ENCODE measurements at regions not wholly inside any gene's neighbourhood (a gene's known extent, or its start where the extent isn't known, plus 50 kb on each side); places are given as distances from the start of the nearest gene placed in this dataset.

DNA sequence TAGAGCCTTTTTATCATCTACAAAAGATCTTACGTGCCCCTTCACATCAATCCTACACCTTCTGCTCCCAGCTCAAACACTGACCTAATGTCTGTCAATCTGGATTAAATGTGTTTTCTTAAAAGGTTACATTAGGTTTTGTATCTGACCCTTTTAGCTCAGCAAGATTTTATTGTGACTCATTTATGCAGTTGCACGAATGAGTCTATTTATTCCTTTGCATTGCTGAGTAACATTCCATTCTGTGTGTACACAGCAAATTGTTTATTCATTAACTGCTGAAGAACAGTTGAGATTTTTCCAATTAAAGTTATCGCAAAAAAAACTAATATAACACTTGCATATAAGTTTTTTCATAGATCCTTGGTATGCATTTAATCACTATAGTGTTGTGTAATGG lies 253.9 kb upstream of the GPC6 start:
- H3K4me3 ChIP-seq (ENCODE audit: low read length): no peak overlapping the region
- H3K27me3 ChIP-seq (ENCODE audit: insufficient read depth, low read length): no peaks in the 10 kb centered on the region
- no peak overlapping the region for H3K27ac ChIP-seq (ENCODE audit: low read length)
- H3K9me3 ChIP-seq (ENCODE audit: insufficient read depth, low read depth, low read length): no peaks in the 10 kb centered on the region
- no peaks in the 10 kb centered on the region for H3K36me3 ChIP-seq (ENCODE audit: insufficient read depth, low read depth, low read length)
- H3K4me1 ChIP-seq (ENCODE audit: insufficient read depth, low read length): no peaks in the 10 kb centered on the region
- H3K9ac ChIP-seq (ENCODE audit: low read depth, low read length): no peak overlapping the region

- Histone ChIP-seq H3K4me1 (ENCODE audit: insufficient read depth, low read length) (no peaks in the 10 kb centered on the region), H3K36me3 (ENCODE audit: insufficient read depth, low read depth, low read length) (no peaks in the 10 kb centered on the region), H3K27ac (ENCODE audit: low read length) (no peak overlapping the region), H3K9ac (ENCODE audit: low read depth, low read length) (no peak overlapping the region), H3K27me3 (ENCODE audit: insufficient read depth, low read length) (no peaks in the 10 kb centered on the region), H3K9me3 (ENCODE audit: insufficient read depth, low read depth, low read length) (no peaks in the 10 kb centered on the region), H3K4me3 (ENCODE audit: low read length) (no peak overlapping the region)
Observed at GRCh38 chr13:92974905-92975429, 251.6 kb upstream of the GPC6 start.

DNA sequence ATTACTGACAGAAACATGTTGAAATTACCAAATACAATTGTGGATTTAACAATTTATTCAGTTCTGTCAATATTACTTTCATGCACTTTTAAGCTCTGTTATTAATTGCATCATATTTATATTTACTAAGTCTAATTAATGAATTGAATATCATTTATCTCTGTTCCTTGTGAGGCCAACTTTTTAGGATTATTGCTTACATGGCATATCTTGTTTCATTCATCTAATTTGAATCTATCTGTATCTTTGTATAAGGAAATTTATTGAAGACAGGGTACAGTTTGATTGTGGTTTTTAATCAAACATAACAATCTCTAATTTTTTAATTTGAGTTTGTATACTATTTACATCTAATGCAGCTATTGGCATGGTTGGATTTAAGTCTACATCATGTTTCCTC lies 249.9 kb upstream of the GPC6 start:
- no peaks in the 10 kb centered on the region for H3K4me1 ChIP-seq (ENCODE audit: insufficient read depth, low read length)
- H3K9me3 ChIP-seq (ENCODE audit: insufficient read depth, low read depth, low read length): no peaks in the 10 kb centered on the region
- H3K27ac ChIP-seq (ENCODE audit: low read length): no peak overlapping the region
- H3K4me3 ChIP-seq (ENCODE audit: low read length): no peak overlapping the region
- H3K27me3 ChIP-seq (ENCODE audit: insufficient read depth, low read length): no peaks in the 10 kb centered on the region
- H3K9ac ChIP-seq (ENCODE audit: low read depth, low read length): no peak overlapping the region
- H3K36me3 ChIP-seq (ENCODE audit: insufficient read depth, low read depth, low read length): no peaks in the 10 kb centered on the region

DNA sequence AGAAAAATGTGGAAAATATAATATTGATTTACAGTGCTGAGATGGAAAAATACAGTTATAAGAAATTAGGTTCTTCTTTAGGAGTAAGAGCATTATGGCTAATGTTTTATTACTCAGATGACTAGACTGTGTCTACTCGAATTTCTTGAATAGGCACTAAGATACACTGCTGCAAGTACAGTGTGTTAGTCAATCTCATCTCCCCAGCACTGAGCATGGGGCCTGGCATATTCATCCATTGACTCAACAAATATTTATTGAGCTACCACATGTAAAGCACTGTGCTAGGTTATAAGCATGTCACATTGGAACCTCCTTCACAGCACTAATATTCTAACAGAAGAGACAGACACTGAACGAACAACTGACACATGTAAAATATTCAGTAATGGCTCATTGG lies 242.5 kb upstream of the GPC6 start:
- Histone ChIP-seq H3K36me3 (ENCODE audit: insufficient read depth, low read depth, low read length) (no peaks in the 10 kb centered on the region), H3K9me3 (ENCODE audit: insufficient read depth, low read depth, low read length) (no peaks in the 10 kb centered on the region), H3K27me3 (ENCODE audit: insufficient read depth, low read length) (no peaks in the 10 kb centered on the region), H3K27ac (ENCODE audit: low read length) (no peak overlapping the region), H3K9ac (ENCODE audit: low read depth, low read length) (no peak overlapping the region), H3K4me1 (ENCODE audit: insufficient read depth, low read length) (no peaks in the 10 kb centered on the region), H3K4me3 (ENCODE audit: low read length) (no peak overlapping the region)

- no peaks in the 10 kb centered on the region for H3K36me3 ChIP-seq (ENCODE audit: insufficient read depth, low read depth, low read length)
- no peak overlapping the region for H3K9ac ChIP-seq (ENCODE audit: low read depth, low read length)
- H3K4me1 ChIP-seq (ENCODE audit: insufficient read depth, low read length): no peaks in the 10 kb centered on the region
- no peaks in the 10 kb centered on the region for H3K27me3 ChIP-seq (ENCODE audit: insufficient read depth, low read length)
- no peak overlapping the region for H3K4me3 ChIP-seq (ENCODE audit: low read length)
- H3K9me3 ChIP-seq (ENCODE audit: insufficient read depth, low read depth, low read length): no peaks in the 10 kb centered on the region
- H3K27ac ChIP-seq (ENCODE audit: low read length): no peak overlapping the region
Observed at GRCh38 chr13:92989301-92989700, 237.3 kb upstream of the GPC6 start.

DNA sequence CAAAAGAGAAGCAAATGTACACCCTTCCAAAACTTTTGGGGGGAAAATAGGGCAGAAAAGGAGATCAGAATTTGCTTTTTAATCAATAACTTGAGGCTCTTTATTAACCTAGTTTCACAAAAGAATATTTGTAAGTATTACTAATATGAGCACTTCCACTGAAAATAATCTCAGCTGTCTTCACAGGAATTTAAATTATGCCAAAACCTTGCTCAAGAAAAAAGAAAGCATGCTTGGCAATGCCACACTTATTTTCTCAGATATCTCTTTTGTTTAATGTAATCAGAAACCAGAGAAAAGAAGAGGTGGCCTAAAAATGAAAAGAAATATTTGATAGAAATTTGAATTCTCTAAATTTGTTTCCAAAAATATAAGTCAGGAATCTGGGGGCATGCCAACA lies 234.9 kb upstream of the GPC6 start:
- no peaks in the 10 kb centered on the region for H3K27me3 ChIP-seq (ENCODE audit: insufficient read depth, low read length)
- no peak overlapping the region for H3K9ac ChIP-seq (ENCODE audit: low read depth, low read length)
- H3K27ac ChIP-seq (ENCODE audit: low read length): no peak overlapping the region
- no peaks in the 10 kb centered on the region for H3K36me3 ChIP-seq (ENCODE audit: insufficient read depth, low read depth, low read length)
- no peak overlapping the region for H3K4me3 ChIP-seq (ENCODE audit: low read length)
- no peaks in the 10 kb centered on the region for H3K4me1 ChIP-seq (ENCODE audit: insufficient read depth, low read length)
- H3K9me3 ChIP-seq (ENCODE audit: insufficient read depth, low read depth, low read length): no peaks in the 10 kb centered on the region

DNA sequence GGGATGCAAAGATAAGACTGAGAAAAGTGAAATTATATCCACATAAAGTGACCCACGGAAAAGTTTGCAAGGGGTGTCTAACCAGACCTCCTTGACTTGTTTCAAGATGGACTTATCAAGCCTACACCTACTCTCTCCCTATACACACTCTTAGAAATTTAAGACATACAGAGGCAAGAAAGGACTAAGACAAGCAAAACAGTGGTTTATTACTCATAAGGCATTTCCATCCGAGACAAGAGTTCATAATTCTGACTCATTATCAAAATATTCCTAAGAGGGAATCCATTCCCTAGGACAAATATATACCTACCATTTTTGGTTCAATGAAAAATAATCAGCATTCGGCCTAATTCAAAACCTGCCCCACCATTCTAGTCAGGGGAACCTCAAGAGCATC lies 232.6 kb upstream of the GPC6 start:
- no peaks in the 10 kb centered on the region for H3K27me3 ChIP-seq (ENCODE audit: insufficient read depth, low read length)
- H3K9ac ChIP-seq (ENCODE audit: low read depth, low read length): no peak overlapping the region
- H3K27ac ChIP-seq (ENCODE audit: low read length): no peak overlapping the region
- H3K4me1 ChIP-seq (ENCODE audit: insufficient read depth, low read length): no peaks in the 10 kb centered on the region
- no peaks in the 10 kb centered on the region for H3K9me3 ChIP-seq (ENCODE audit: insufficient read depth, low read depth, low read length)
- H3K4me3 ChIP-seq (ENCODE audit: low read length): no peak overlapping the region
- no peaks in the 10 kb centered on the region for H3K36me3 ChIP-seq (ENCODE audit: insufficient read depth, low read depth, low read length)

DNA sequence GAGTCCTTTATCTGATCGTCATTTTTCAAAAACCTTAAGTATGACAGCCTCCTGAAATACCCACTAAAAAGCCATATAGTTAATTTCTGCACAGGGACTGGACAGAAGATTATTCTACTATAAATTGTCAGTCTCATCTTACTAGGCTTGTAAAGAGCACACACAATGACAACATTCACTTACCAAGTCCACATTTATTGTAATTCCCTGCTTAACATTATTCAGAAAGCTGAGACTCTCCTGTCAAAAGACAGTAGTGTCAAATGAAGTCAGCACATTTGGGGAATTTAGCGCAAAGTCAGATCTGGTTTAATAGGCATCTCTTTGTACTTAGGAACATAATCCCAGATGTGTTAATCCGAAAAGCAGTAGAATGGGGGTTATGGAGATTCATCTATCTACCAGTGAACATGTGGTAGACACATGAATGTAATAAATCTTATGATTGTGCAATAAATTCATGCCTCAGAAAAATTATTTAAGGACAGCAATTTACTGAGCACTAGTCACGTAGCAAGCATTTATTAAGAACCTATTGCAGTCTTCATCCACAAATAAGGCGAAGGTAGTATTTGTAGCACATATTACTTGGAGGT lies 224.6 kb upstream of the GPC6 start:
- Histone ChIP-seq H3K4me3 (ENCODE audit: low read length) (no peak overlapping the region), H3K9ac (ENCODE audit: low read depth, low read length) (no peak overlapping the region), H3K36me3 (ENCODE audit: insufficient read depth, low read depth, low read length) (no peaks in the 10 kb centered on the region), H3K4me1 (ENCODE audit: insufficient read depth, low read length) (no peaks in the 10 kb centered on the region), H3K27ac (ENCODE audit: low read length) (no peak overlapping the region), H3K9me3 (ENCODE audit: insufficient read depth, low read depth, low read length) (no peaks in the 10 kb centered on the region), H3K27me3 (ENCODE audit: insufficient read depth, low read length) (no peaks in the 10 kb centered on the region)

DNA sequence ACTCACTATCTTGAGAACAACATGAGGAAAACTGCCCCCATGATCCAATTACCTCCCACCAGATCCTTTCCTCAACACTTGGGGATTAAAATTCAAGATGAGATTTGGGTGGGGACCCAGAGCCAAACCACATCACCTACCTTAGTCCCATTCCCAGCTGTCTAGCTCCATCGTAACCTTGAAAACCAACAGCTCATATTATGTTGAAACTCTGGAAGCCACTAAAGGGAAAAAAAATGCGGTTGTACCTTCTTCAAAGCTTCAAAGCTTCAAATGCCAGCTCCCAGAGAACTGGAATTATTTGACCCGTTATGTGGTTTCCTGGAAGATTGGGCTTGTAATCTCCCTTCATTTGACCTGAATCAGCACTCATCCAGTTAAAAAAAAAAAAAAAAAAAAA lies 223.1 kb upstream of the GPC6 start:
- H3K27ac ChIP-seq (ENCODE audit: low read length): no peak overlapping the region
- no peaks in the 10 kb centered on the region for H3K9me3 ChIP-seq (ENCODE audit: insufficient read depth, low read depth, low read length)
- no peaks in the 10 kb centered on the region for H3K27me3 ChIP-seq (ENCODE audit: insufficient read depth, low read length)
- H3K36me3 ChIP-seq (ENCODE audit: insufficient read depth, low read depth, low read length): no peaks in the 10 kb centered on the region
- H3K4me1 ChIP-seq (ENCODE audit: insufficient read depth, low read length): no peaks in the 10 kb centered on the region
- no peak overlapping the region for H3K9ac ChIP-seq (ENCODE audit: low read depth, low read length)
- H3K4me3 ChIP-seq (ENCODE audit: low read length): no peak overlapping the region

- no peaks in the 10 kb centered on the region for H3K27me3 ChIP-seq (ENCODE audit: insufficient read depth, low read length)
Observed at GRCh38 chr13:93004919-93005318, 221.7 kb upstream of the GPC6 start.

DNA sequence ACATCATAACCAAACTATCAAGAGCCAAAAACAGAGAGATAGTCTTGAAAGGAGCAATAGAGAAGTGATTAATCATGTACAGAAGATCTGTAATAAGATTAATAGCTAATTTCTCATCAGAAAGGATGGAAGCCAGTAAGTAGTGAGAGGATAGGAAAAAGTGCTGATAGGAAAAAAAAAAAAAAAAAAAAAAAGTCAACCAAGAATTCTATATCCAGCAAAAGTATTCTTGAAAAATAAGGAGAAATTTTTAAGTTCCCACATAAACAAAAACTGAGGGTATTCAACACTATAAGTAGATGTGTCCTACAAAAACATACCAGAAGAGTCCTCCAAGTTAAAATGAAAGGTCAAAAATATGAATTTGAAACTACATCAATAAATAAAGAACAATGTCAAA lies 218.7 kb upstream of the GPC6 start:
- H3K9ac ChIP-seq (ENCODE audit: low read depth, low read length): no peak overlapping the region
- H3K9me3 ChIP-seq (ENCODE audit: insufficient read depth, low read depth, low read length): no peaks in the 10 kb centered on the region
- no peaks in the 10 kb centered on the region for H3K4me1 ChIP-seq (ENCODE audit: insufficient read depth, low read length)
- H3K36me3 ChIP-seq (ENCODE audit: insufficient read depth, low read depth, low read length): no peaks in the 10 kb centered on the region
- H3K4me3 ChIP-seq (ENCODE audit: low read length): no peak overlapping the region
- no peak overlapping the region for H3K27ac ChIP-seq (ENCODE audit: low read length)
- H3K27me3 ChIP-seq (ENCODE audit: insufficient read depth, low read length): no peaks in the 10 kb centered on the region

More at GRCh38 chr13:93004919-93005318, 221.7 kb upstream of the GPC6 start:
- no peaks in the 10 kb centered on the region for H3K9me3 ChIP-seq (ENCODE audit: insufficient read depth, low read depth, low read length)
- H3K9ac ChIP-seq (ENCODE audit: low read depth, low read length): no peak overlapping the region
- H3K4me1 ChIP-seq (ENCODE audit: insufficient read depth, low read length): no peaks in the 10 kb centered on the region
- H3K27ac ChIP-seq (ENCODE audit: low read length): no peak overlapping the region
- no peaks in the 10 kb centered on the region for H3K36me3 ChIP-seq (ENCODE audit: insufficient read depth, low read depth, low read length)
- no peak overlapping the region for H3K4me3 ChIP-seq (ENCODE audit: low read length)

- Histone ChIP-seq H3K27me3 (ENCODE audit: insufficient read depth, low read length) (no peaks in the 10 kb centered on the region), H3K4me3 (ENCODE audit: low read length) (no peak overlapping the region), H3K27ac (ENCODE audit: low read length) (no peak overlapping the region), H3K9ac (ENCODE audit: low read depth, low read length) (no peak overlapping the region), H3K4me1 (ENCODE audit: insufficient read depth, low read length) (no peaks in the 10 kb centered on the region), H3K36me3 (ENCODE audit: insufficient read depth, low read depth, low read length) (no peaks in the 10 kb centered on the region), H3K9me3 (ENCODE audit: insufficient read depth, low read depth, low read length) (peaks cover 23% of the 10 kb centered on the region)
Observed at GRCh38 chr13:93017493-93018112, 209.0 kb upstream of the GPC6 start.

All from iPS-20b (cell line).